ENCODE measurements at regions not wholly inside any gene's neighbourhood (a gene's known extent, or its start where the extent isn't known, plus 50 kb on each side); places are given as distances from the start of the nearest gene placed in this dataset.

- H3K27me3 ChIP-seq: no peaks in the 10 kb centered on the region
- intact Hi-C loops (cut with DNase I): no loop called here
- no peak for DNase-seq (ENCODE audit: extremely low spot score in 2 of 2)
- no peaks in the 10 kb centered on the region for H3K36me3 ChIP-seq
- no peak overlapping the region for H3K4me3 ChIP-seq
- no peaks in the 10 kb centered on the region for H3K9me3 ChIP-seq
- no peaks in the 10 kb centered on the region for H3K4me1 ChIP-seq
- no peak for TF ChIP-seq CTCF (IDR thresholded peaks at IDR 0.05)
- H3K27ac ChIP-seq: no peak overlapping the region
Measured at GRCh38 chr13:95357875-95358274, 56.6 kb upstream of the ABCC4 start.

- H3K4me3 ChIP-seq: no peak overlapping the region
- no peak for TF ChIP-seq CTCF (IDR thresholded peaks at IDR 0.05)
- TF ChIP-seq POLR2A (IDR thresholded peaks at IDR 0.05): no peak
- no peak for TF ChIP-seq POLR2AphosphoS5 (IDR thresholded peaks at IDR 0.05; ENCODE audit: insufficient read depth in 1 of 2, low read depth in 1 of 2)
- no peaks in the 10 kb centered on the region for H3K36me3 ChIP-seq
- no peaks in the 10 kb centered on the region for H3K27me3 ChIP-seq
- H3K4me1 ChIP-seq: no peaks in the 10 kb centered on the region
- no peak overlapping the region for H3K27ac ChIP-seq
- intact Hi-C loops (cut with DNase I): no loop called here
- no peak for DNase-seq (ENCODE audit: extremely low spot score in 2 of 2)
- H3K9me3 ChIP-seq: no peaks in the 10 kb centered on the region
Measured at GRCh38 chr13:95360052-95360451, 58.8 kb upstream of the ABCC4 start.

- intact Hi-C loops (cut with DNase I): no loop called here
- H3K27me3 ChIP-seq: no peaks in the 10 kb centered on the region
- H3K9me3 ChIP-seq: no peaks in the 10 kb centered on the region
- no peaks in the 10 kb centered on the region for H3K4me1 ChIP-seq
- TF ChIP-seq POLR2A (IDR thresholded peaks at IDR 0.05): no peak
- no peak for TF ChIP-seq POLR2AphosphoS5 (IDR thresholded peaks at IDR 0.05; ENCODE audit: insufficient read depth in 1 of 2, low read depth in 1 of 2)
- no peak for TF ChIP-seq CTCF (IDR thresholded peaks at IDR 0.05)
- no peak for DNase-seq (ENCODE audit: extremely low spot score in 2 of 2)
- H3K4me3 ChIP-seq: no peak overlapping the region
- H3K36me3 ChIP-seq: no peaks in the 10 kb centered on the region
- H3K27ac ChIP-seq: no peak overlapping the region
Measured at GRCh38 chr13:95360464-95361097, 59.3 kb upstream of the ABCC4 start.

GRCh38 chr13:95361686-95362085, 60.4 kb upstream of the ABCC4 start:
- Histone ChIP-seq H3K36me3 (no peaks in the 10 kb centered on the region), H3K4me3 (no peak overlapping the region), H3K27ac (no peak overlapping the region), H3K4me1 (no peaks in the 10 kb centered on the region), H3K27me3 (no peaks in the 10 kb centered on the region), H3K9me3 (no peaks in the 10 kb centered on the region)
- intact Hi-C loops (cut with DNase I): no loop called here
- no peak for DNase-seq (ENCODE audit: extremely low spot score in 2 of 2)
- TF ChIP-seq POLR2A (IDR thresholded peaks at IDR 0.05) (no peak), CTCF (IDR thresholded peaks at IDR 0.05) (no peak), POLR2AphosphoS5 (IDR thresholded peaks at IDR 0.05; ENCODE audit: insufficient read depth in 1 of 2, low read depth in 1 of 2) (no peak)

- DNase-seq (ENCODE audit: extremely low spot score in 2 of 2): no peak
- H3K27me3 ChIP-seq: no peaks in the 10 kb centered on the region
- no peak overlapping the region for H3K27ac ChIP-seq
- no peak for TF ChIP-seq POLR2A (IDR thresholded peaks at IDR 0.05)
- TF ChIP-seq CTCF (IDR thresholded peaks at IDR 0.05): no peak
- TF ChIP-seq POLR2AphosphoS5 (IDR thresholded peaks at IDR 0.05; ENCODE audit: insufficient read depth in 1 of 2, low read depth in 1 of 2): no peak
- no peak overlapping the region for H3K4me3 ChIP-seq
- no peaks in the 10 kb centered on the region for H3K4me1 ChIP-seq
- no peaks in the 10 kb centered on the region for H3K9me3 ChIP-seq
- intact Hi-C loops (cut with DNase I): no loop called here
- H3K36me3 ChIP-seq: no peaks in the 10 kb centered on the region
Measured at GRCh38 chr13:95362666-95363065, 61.4 kb upstream of the ABCC4 start.
